Fibroblast of skin of right quadriceps (primary cell): ENCODE measurements at regions not wholly inside any gene's neighbourhood (a gene's known extent, or its start where the extent isn't known, plus 50 kb on each side); places are given as distances from the start of the nearest gene placed in this dataset.

Experiments used
- DNase-seq: peaks from one replicate; pipeline ENCODE4 v3.0.0-alpha.2; 2013

GRCh38 chr2:48145845-48146452, 168.5 kb upstream of the FOXN2 start:
- peak; percentile 42 for DNase-seq

DNA sequence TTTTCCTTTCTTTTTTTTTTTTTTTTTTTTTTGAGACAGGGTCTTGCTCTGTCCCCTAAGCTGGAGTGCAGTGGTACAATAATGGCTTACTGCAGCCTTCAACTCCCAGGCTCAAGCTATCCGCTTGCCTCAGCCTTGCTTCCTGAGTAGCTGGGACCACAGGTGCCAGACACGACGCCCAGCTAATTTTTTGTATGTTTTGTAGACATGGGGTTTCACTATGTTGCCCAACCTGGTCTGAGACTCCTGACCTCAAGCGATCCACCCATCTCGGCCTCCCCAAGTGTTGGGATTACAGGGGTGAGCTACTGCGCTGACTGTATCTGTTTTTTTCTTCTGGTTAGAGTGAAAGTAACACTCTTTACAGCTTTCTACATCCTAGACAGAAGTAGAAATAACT, 167.9 kb upstream of the FOXN2 start:
- DNase-seq = no peak

DNA sequence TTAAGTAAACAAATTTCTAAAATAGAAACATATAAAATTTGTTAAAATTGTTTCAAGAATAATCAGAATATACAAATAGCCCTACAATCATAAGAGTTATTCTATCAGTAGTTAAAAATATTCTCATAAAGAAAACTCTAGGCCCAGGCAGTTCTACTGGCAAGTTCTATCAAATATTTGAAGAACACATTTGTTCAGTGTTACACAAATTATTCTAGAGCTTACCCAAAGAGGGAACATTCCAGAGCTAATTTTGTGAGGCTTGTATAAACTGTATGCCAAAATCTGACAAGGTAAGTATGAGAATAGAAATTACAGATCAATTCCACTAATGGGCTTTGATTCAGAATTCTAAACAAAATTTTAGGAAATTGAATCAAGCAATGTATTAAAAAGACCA, 166.8 kb upstream of the FOXN2 start:
- no peak for DNase-seq

DNA sequence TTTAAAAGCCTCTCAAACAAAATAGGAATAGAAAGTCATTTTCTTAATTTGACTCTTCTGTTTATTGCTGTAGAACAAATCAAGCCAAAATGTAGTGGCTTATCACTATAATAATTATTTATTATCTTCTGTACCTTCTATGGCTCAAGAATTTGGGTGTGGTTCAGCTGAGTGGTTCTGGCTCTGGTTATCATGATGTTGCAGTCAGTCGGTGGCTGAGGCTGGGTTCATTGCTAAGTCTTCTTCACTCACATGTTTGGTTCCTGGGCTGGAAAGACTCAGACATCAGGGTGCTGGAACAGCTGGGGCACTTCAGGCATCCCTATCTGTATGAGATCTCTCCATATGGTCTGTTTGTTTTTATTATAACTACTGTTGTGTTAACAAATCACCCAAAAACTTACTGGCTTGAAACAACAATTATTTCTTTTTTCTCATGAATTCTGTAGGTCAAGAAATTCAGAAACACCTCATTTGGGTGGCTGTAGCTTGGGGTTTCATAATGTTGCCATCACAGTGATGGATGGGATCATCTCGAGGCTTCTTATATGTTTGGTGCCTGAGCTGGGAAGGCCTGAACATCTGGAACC, 165.5 kb upstream of the FOXN2 start:
- no peak for DNase-seq

- no peak for DNase-seq
Measured at GRCh38 chr2:48157150-48157549, 157.3 kb upstream of the FOXN2 start.

DNA sequence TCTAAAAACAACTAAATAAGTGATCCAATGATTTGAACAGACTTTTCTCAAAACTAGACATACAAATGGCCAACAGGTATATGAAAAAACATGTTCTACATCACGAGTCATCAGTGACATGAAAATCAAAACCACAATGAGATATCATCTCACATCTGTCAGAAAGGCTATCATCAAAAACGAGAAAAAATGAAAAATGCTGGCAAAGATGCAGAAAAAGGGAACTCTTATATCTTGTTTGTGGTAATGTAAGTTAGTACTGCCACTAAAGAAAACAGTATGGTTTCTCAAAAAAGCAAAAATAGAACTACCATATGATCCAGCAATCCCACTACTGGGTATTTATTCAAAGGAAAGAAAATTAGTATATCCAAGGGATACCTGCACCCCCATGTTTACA, 152.9 kb upstream of the FOXN2 start:
- no peak for DNase-seq

GRCh38 chr2:48162742-48163141, 151.7 kb upstream of the FOXN2 start:
- no peak for DNase-seq

DNA sequence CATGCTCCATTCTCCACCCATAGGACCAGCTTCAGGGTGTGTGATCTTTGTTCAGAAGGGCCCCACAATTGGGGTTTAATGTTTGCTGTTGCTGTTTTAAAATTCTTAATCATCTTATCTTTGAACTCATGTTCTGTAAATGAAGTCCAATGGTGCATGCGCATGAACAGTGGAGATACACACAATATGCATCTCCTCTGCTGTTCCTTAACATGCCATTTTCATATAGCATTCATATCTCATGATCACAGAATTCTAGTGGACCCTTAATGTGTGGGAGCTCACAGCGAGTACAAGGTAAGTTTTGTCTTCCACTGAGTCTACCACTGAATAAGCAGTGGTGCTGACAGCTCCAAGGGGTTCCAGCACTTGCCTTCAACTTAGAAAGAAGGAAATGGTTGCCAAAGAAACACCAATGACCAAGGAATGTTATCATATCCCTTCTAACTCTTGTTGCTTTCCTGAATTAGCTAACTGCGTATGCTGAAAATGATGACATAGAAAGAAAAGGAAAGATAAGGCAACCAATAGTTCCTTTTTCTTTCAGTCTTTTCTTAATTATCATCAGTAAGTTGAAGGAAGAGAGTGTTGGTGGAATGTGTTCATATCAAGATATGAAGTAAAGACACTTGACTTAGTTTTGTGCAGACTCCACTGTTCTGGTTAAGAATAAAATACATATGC, 149.3 kb upstream of the FOXN2 start:
- no peak for DNase-seq

GRCh38 chr2:48169141-48169592, 145.3 kb upstream of the FOXN2 start:
- no peak for DNase-seq

GRCh38 chr2:48170281-48170680, 144.2 kb upstream of the FOXN2 start:
- DNase-seq = no peak

DNA sequence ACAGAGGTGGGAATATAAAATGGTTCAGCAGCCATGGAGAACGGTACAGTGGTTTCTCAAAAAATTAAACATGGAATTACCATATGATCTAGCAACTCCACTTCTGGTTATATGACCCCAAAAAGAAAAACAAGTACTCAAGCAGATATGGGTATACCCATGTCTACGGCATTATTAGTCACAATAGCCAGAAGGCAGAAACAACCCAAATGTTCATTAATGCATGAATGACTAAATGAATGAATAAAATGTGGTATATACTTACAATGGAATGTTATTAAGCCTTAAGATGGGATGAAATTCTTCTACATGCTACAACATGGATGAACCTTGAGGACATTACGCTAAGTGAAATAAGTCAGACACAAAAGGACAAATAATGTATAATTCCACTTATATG, 141.3 kb upstream of the FOXN2 start:
- DNase-seq = no peak

- no peak for DNase-seq
Measured at GRCh38 chr2:48174503-48174902, 140.0 kb upstream of the FOXN2 start.

- peak; percentile 50 for DNase-seq
Measured at GRCh38 chr2:48175254-48175653, 139.2 kb upstream of the FOXN2 start.

GRCh38 chr2:48175656-48176055, 138.8 kb upstream of the FOXN2 start:
- no peak for DNase-seq

- no peak for DNase-seq
Measured at GRCh38 chr2:48176876-48177275, 137.6 kb upstream of the FOXN2 start.

GRCh38 chr2:48178611-48179010, 135.9 kb upstream of the FOXN2 start:
- DNase-seq = no peak

DNA sequence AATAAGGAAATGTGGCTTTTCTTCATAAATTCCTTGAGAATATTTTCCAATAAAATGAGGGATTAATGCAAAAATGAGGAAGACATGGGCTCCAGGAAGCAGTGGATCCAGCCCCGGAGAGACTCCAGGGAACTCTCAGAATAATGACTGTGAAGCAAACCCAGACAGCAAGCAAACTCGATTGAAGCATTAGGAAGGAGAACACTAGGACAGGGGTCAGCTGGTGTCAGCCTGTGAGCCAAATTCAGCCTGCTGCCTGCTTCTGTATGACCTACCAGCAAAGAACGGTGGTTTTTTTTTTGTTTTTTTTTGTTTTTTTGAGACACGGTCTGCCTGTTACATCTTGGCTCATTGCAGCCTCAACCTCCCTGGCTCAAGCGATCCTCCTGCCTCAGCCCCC, 133.9 kb upstream of the FOXN2 start:
- DNase-seq = no peak

DNA sequence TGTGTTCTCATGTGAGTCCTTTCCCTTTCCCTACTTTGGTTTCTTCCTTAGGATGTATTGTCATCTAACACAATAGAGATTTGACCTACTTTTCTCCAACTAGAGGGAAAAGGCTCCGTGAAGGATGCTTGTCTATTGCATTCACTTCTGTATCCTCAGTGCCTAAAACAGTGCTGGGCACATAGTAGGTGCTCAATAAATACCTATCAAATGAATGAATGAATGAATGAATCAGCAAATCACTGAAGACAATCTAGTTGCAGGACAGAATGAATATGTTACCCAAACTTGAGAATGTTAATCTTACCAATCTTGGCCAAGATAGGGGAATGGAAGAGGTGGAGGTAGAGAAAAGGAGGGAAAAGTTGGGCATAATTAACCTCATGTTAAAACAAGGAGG, 131.2 kb upstream of the FOXN2 start:
- no peak for DNase-seq

DNA sequence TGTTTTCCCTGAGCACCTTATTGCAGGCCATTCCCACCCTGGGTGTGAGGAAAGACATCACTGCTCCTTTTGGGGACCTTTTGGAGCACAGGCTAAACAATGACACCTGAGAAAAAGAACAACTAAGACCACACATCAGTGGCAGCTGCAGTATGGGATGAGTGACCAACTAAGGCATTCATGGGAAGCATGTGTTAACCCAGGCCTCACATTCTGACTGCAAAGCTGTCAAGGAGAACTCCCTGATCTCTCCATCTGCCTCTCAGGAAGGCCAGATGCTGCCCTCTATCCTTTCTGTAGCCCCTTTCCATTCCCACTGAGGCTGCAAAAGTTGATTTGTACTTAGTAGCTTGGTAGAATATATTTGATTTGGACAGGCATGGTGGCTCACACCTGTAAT, 130.5 kb upstream of the FOXN2 start:
- no peak for DNase-seq

- DNase-seq = no peak
Measured at GRCh38 chr2:48187503-48187902, 127.0 kb upstream of the FOXN2 start.

DNA sequence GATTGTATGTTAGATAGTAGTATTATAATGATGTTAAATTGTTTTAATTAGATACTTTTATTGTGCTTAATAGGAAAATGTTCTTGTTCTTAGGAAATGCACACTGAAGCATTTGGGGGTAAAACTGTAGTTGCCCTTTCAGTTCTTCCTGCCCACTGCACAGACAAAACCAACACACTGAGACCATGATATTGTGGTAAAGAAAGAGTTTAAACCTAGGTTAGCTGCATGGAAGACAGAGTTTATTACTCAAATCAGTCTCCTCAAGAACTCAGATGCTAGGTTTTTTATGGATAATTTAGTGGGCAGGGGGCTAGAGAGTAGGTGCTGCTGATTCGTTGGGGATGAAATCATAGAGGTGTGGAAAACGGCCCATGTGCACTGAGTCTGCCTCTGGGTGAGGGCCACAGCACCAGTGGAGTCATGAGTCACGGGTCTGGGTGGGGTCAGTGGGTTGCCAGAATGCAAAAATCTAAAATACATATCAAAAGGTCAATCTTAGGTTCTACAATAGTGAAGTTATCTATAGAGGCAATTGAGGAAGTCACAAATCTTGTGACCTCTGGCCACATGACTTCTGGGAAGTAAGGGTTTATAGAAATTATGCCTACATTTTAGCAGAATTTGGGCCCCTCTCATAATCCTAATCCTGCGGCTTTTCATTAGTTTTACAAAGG, 124.8 kb upstream of the FOXN2 start:
- DNase-seq = no peak

- DNase-seq = no peak
Measured at GRCh38 chr2:48190230-48190629, 124.3 kb upstream of the FOXN2 start.

DNA sequence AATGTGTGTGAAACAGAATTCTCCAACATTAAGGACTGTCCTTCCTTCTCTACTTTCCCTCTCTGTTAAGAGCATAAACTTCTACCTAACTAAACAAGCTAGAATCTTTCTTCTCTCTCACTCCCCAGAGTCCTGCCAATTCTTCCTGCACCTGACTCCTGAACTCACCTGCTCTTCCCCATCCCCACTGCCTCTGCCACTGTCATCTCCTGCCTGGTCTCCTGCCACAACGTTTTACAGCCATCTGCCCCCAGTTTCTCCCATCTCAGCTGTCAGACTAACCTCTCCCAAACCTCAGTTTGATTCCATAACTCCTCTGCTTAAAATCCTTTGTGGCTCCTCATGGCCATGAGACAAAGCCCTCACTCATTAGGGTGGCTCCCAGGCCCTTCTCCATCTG, 119.8 kb upstream of the FOXN2 start:
- no peak for DNase-seq

DNA sequence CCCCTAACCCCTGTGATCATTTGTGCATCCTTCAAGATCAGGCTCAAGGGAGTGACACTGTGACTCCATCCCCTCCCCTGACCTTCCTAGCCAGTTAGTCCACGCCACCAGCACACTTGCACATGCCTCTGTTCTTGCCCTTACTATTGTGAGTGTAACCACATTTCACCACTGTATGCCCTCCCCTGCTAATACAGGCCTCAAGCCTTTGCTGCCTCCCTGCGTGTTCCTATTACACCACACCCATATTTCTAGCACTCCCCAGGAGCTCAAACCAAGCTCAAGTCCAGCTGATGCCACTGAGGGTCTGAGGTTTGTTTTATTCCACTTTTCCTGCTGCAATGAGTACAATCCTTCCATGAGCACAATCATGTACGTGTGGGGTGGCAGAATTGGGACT, 119.3 kb upstream of the FOXN2 start:
- DNase-seq = no peak
